ENCODE measurements at regions not wholly inside any gene's neighbourhood (a gene's known extent, or its start where the extent isn't known, plus 50 kb on each side); places are given as distances from the start of the nearest gene placed in this dataset.

DNA sequence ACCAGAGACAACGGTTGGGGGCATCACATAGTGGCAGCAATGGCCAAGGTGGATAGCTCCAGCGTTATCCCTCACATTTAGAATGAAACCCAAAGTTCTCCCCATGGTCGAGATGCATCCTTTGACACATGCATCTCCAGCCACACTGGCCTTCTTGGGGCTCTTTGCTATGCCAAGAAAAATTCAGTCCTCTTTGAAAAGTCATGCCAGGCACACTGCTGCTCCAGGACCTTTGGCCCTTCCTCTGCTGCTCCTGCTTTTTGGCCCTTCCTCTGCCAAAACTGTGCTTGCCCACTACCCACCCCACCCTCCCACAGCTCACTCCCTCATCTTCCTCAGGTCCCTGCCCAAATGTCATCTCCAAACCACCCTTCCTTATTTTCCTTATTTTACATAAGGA lies 106.4 kb downstream of the C1orf94 start:
- TF ChIP-seq, protein P1, sequence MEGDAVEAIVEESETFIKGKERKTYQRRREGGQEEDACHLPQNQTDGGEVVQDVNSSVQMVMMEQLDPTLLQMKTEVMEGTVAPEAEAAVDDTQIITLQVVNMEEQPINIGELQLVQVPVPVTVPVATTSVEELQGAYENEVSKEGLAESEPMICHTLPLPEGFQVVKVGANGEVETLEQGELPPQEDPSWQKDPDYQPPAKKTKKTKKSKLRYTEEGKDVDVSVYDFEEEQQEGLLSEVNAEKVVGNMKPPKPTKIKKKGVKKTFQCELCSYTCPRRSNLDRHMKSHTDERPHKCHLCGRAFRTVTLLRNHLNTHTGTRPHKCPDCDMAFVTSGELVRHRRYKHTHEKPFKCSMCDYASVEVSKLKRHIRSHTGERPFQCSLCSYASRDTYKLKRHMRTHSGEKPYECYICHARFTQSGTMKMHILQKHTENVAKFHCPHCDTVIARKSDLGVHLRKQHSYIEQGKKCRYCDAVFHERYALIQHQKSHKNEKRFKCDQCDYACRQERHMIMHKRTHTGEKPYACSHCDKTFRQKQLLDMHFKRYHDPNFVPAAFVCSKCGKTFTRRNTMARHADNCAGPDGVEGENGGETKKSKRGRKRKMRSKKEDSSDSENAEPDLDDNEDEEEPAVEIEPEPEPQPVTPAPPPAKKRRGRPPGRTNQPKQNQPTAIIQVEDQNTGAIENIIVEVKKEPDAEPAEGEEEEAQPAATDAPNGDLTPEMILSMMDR (IDR thresholded peaks at IDR 0.05; ENCODE audit: low read depth, low read length, missing input control): no peak
- no peak for TF ChIP-seq TAF1 (conservative IDR thresholded peaks at IDR 0.05)
- no peak for TF ChIP-seq JUND (IDR thresholded peaks at IDR 0.05)
- TF ChIP-seq, protein P2, sequence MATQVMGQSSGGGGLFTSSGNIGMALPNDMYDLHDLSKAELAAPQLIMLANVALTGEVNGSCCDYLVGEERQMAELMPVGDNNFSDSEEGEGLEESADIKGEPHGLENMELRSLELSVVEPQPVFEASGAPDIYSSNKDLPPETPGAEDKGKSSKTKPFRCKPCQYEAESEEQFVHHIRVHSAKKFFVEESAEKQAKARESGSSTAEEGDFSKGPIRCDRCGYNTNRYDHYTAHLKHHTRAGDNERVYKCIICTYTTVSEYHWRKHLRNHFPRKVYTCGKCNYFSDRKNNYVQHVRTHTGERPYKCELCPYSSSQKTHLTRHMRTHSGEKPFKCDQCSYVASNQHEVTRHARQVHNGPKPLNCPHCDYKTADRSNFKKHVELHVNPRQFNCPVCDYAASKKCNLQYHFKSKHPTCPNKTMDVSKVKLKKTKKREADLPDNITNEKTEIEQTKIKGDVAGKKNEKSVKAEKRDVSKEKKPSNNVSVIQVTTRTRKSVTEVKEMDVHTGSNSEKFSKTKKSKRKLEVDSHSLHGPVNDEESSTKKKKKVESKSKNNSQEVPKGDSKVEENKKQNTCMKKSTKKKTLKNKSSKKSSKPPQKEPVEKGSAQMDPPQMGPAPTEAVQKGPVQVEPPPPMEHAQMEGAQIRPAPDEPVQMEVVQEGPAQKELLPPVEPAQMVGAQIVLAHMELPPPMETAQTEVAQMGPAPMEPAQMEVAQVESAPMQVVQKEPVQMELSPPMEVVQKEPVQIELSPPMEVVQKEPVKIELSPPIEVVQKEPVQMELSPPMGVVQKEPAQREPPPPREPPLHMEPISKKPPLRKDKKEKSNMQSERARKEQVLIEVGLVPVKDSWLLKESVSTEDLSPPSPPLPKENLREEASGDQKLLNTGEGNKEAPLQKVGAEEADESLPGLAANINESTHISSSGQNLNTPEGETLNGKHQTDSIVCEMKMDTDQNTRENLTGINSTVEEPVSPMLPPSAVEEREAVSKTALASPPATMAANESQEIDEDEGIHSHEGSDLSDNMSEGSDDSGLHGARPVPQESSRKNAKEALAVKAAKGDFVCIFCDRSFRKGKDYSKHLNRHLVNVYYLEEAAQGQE (IDR thresholded peaks at IDR 0.05): no peak
- no peak for TF ChIP-seq RAD21 (IDR thresholded peaks at IDR 0.05)
- no peak for TF ChIP-seq GABPA (IDR thresholded peaks at IDR 0.05 in 1 of 2, conservative IDR thresholded peaks at IDR 0.05 in 1 of 2)
- TF ChIP-seq, protein P3, sequence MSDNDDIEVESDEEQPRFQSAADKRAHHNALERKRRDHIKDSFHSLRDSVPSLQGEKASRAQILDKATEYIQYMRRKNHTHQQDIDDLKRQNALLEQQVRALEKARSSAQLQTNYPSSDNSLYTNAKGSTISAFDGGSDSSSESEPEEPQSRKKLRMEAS (IDR thresholded peaks at IDR 0.05): no peak
- no peak for TF ChIP-seq SP1 (IDR thresholded peaks at IDR 0.05)
- TF ChIP-seq, protein P4, sequence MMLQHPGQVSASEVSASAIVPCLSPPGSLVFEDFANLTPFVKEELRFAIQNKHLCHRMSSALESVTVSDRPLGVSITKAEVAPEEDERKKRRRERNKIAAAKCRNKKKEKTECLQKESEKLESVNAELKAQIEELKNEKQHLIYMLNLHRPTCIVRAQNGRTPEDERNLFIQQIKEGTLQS (IDR thresholded peaks at IDR 0.05): no peak
- TF ChIP-seq, protein P5, sequence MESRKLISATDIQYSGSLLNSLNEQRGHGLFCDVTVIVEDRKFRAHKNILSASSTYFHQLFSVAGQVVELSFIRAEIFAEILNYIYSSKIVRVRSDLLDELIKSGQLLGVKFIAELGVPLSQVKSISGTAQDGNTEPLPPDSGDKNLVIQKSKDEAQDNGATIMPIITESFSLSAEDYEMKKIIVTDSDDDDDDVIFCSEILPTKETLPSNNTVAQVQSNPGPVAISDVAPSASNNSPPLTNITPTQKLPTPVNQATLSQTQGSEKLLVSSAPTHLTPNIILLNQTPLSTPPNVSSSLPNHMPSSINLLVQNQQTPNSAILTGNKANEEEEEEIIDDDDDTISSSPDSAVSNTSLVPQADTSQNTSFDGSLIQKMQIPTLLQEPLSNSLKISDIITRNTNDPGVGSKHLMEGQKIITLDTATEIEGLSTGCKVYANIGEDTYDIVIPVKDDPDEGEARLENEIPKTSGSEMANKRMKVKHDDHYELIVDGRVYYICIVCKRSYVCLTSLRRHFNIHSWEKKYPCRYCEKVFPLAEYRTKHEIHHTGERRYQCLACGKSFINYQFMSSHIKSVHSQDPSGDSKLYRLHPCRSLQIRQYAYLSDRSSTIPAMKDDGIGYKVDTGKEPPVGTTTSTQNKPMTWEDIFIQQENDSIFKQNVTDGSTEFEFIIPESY (IDR thresholded peaks at IDR 0.05): no peak
- no peak for TF ChIP-seq EGR1 (IDR thresholded peaks at IDR 0.05; ENCODE audit: low read depth in 2 of 2)

Data from liver (tissue), 3 donors.